Ureter (tissue), 1 donor: ENCODE measurements at regions not wholly inside any gene's neighbourhood (a gene's known extent, or its start where the extent isn't known, plus 50 kb on each side); places are given as distances from the start of the nearest gene placed in this dataset.
"Not testable (repeated sequence)": the region's sequence is repeated elsewhere in the genome, so short reads cannot be mapped to it uniquely, and the experiment has no call there.

Source experiments
- DNase-seq: peaks from one replicate; pipeline ENCODE4 v3.0.0-alpha.2; 2020; ENCODE audit warnings: low spot score
- donor health status: DM: yes; HTN: yes; CAD: no.

- DNase-seq, result no peak
These were observed 60.0 kb downstream of the DMAC1 start for GRCh38 chr9:7739595-7739994.

- DNase-seq, result no peak
These were observed 64.3 kb downstream of the DMAC1 start for GRCh38 chr9:7735311-7735710.

GRCh38 chr9:7730164-7730445, 69.5 kb downstream of the DMAC1 start:
- no peak for DNase-seq

GRCh38 chr9:7729371-7730163, 70.0 kb downstream of the DMAC1 start:
- no peak for DNase-seq

GRCh38 chr9:7721291-7721690, 78.3 kb downstream of the DMAC1 start:
- no peak for DNase-seq

- not testable (repeated sequence) for DNase-seq
These were observed 86.5 kb downstream of the DMAC1 start for GRCh38 chr9:7713088-7713487.

GRCh38 chr9:7710686-7711085, 88.9 kb downstream of the DMAC1 start:
- DNase-seq, result no peak

- DNase-seq, result no peak
These were observed 91.6 kb downstream of the DMAC1 start for GRCh38 chr9:7707934-7708333.

GRCh38 chr9:7704543-7704942, 95.0 kb downstream of the DMAC1 start:
- no peak for DNase-seq

GRCh38 chr9:7691909-7692308, 107.7 kb downstream of the DMAC1 start:
- DNase-seq, result no peak

- DNase-seq, result no peak
These were observed 109.6 kb downstream of the DMAC1 start for GRCh38 chr9:7690014-7690413.

- DNase-seq, result no peak
These were observed 111.0 kb downstream of the DMAC1 start for GRCh38 chr9:7688626-7689025.

GRCh38 chr9:7676609-7677156, 122.9 kb downstream of the DMAC1 start:
- no peak for DNase-seq

- no peak for DNase-seq
These were observed 127.7 kb downstream of the DMAC1 start for GRCh38 chr9:7671847-7672246.

GRCh38 chr9:7668541-7668940, 131.0 kb downstream of the DMAC1 start:
- DNase-seq, result no peak

GRCh38 chr9:7665874-7666273, 133.7 kb downstream of the DMAC1 start:
- no peak for DNase-seq

- no peak for DNase-seq
These were observed 139.8 kb downstream of the DMAC1 start for GRCh38 chr9:7659766-7660165.

GRCh38 chr9:7656636-7657035, 142.9 kb downstream of the DMAC1 start:
- DNase-seq, result no peak

GRCh38 chr9:7653262-7653661, 146.3 kb downstream of the DMAC1 start:
- DNase-seq, result no peak

- no peak for DNase-seq
These were observed 159.3 kb downstream of the DMAC1 start for GRCh38 chr9:7640231-7640630.

- no peak for DNase-seq
These were observed 160.1 kb downstream of the DMAC1 start for GRCh38 chr9:7639471-7639870.

- DNase-seq, result no peak
These were observed 162.6 kb downstream of the DMAC1 start for GRCh38 chr9:7636838-7637467.

GRCh38 chr9:7636309-7636708, 163.3 kb downstream of the DMAC1 start:
- no peak for DNase-seq
